ENCODE measurements at regions not wholly inside any gene's neighbourhood (a gene's known extent, or its start where the extent isn't known, plus 50 kb on each side); places are given as distances from the start of the nearest gene placed in this dataset.
"Not testable (repeated sequence)": the region's sequence is repeated elsewhere in the genome, so short reads cannot be mapped to it uniquely, and the experiment has no call there.

- no peak for DNase-seq (ENCODE audit: low spot score)
These were observed 155.6 kb upstream of the CDH4 start for GRCh38 chr20:61096463-61096862.

GRCh38 chr20:61099806-61100205, 152.3 kb upstream of the CDH4 start:
- no peak for DNase-seq (ENCODE audit: low spot score)

GRCh38 chr20:61100489-61100888, 151.6 kb upstream of the CDH4 start:
- DNase-seq (ENCODE audit: low spot score) = no peak

- not testable (repeated sequence) for DNase-seq (ENCODE audit: low spot score)
These were observed 150.7 kb upstream of the CDH4 start for GRCh38 chr20:61101321-61101720.

GRCh38 chr20:61104232-61104631, 147.8 kb upstream of the CDH4 start:
- no peak for DNase-seq (ENCODE audit: low spot score)

- no peak for DNase-seq (ENCODE audit: low spot score)
These were observed 146.7 kb upstream of the CDH4 start for GRCh38 chr20:61105395-61105794.

GRCh38 chr20:61106438-61106837, 145.6 kb upstream of the CDH4 start:
- DNase-seq (ENCODE audit: low spot score) = no peak

- DNase-seq (ENCODE audit: low spot score) = no peak
These were observed 142.7 kb upstream of the CDH4 start for GRCh38 chr20:61109221-61109805.

- no peak for DNase-seq (ENCODE audit: low spot score)
These were observed 139.5 kb upstream of the CDH4 start for GRCh38 chr20:61112515-61112914.

- DNase-seq (ENCODE audit: low spot score) = no peak
These were observed 138.3 kb upstream of the CDH4 start for GRCh38 chr20:61113731-61114130.

GRCh38 chr20:61114493-61115175, 137.4 kb upstream of the CDH4 start:
- DNase-seq (ENCODE audit: low spot score) = no peak

- DNase-seq (ENCODE audit: low spot score) = no peak
These were observed 136.5 kb upstream of the CDH4 start for GRCh38 chr20:61115364-61116065.

- peak; percentile 64 for DNase-seq (ENCODE audit: low spot score)
These were observed 134.3 kb upstream of the CDH4 start for GRCh38 chr20:61117725-61118124.

GRCh38 chr20:61118429-61119224, 133.4 kb upstream of the CDH4 start:
- peak; percentile 48 for DNase-seq (ENCODE audit: low spot score)

GRCh38 chr20:61119273-61119672, 132.8 kb upstream of the CDH4 start:
- no peak for DNase-seq (ENCODE audit: low spot score)

- no peak for DNase-seq (ENCODE audit: low spot score)
These were observed 132.2 kb upstream of the CDH4 start for GRCh38 chr20:61119794-61120410.

GRCh38 chr20:61120595-61121515, 131.2 kb upstream of the CDH4 start:
- no peak for DNase-seq (ENCODE audit: low spot score)

GRCh38 chr20:61121661-61122060, 130.4 kb upstream of the CDH4 start:
- DNase-seq (ENCODE audit: low spot score) = no peak

GRCh38 chr20:61123286-61123685, 128.8 kb upstream of the CDH4 start:
- DNase-seq (ENCODE audit: low spot score) = no peak

- no peak for DNase-seq (ENCODE audit: low spot score)
These were observed 128.2 kb upstream of the CDH4 start for GRCh38 chr20:61123751-61124368.

GRCh38 chr20:61125076-61125475, 127.0 kb upstream of the CDH4 start:
- no peak for DNase-seq (ENCODE audit: low spot score)

Data from hepatic stellate cell (primary cell).